Left ventricle myocardium inferior (tissue), 1 donor: ENCODE measurements at regions not wholly inside any gene's neighbourhood (a gene's known extent, or its start where the extent isn't known, plus 50 kb on each side); places are given as distances from the start of the nearest gene placed in this dataset.

Experiments
- DNase-seq: peaks from one replicate; pipeline ENCODE4 v3.0.0-alpha.2; 2020
- H3K27ac ChIP-seq: fragments of 200-600 bp; replicated peaks from 2 replicates; pipeline ENCODE4 v1.8.0; 2021
- H3K27me3 ChIP-seq: fragments of 200-600 bp; 2 replicates; pipeline ENCODE4 v1.8.0; 2021; ENCODE audit warnings: low read depth
- H3K36me3 ChIP-seq: fragments of 200-600 bp; 2 replicates; pipeline ENCODE4 v1.8.0; 2021
- H3K4me1 ChIP-seq: fragments of 200-600 bp; 2 replicates; pipeline ENCODE4 v1.8.0; 2021
- H3K4me3 ChIP-seq: fragments of 200-600 bp; 2 replicates; pipeline ENCODE4 v1.8.0; 2021; ENCODE audit warnings: mild to moderate bottlenecking, moderate library complexity
- H3K9me3 ChIP-seq: fragments of 200-600 bp; replicated peaks from 2 replicates; pipeline ENCODE4 v1.8.0; 2021
- intact Hi-C: fragments of 100-400 bp; cut with micrococcal nuclease; formaldehyde crosslinking; loops from one replicate; pipeline ENCODE4 v1.11.0; 2022
- TF ChIP-seq, protein P1 (sequence below): fragments of 200-600 bp; IDR thresholded peaks from 2 replicates; pipeline ENCODE4 v1.8.0; 2021; ENCODE audit warnings: antibody characterized with exemption, mild to moderate bottlenecking, borderline replicate concordance
- donor health status: DM: no; HTN: yes; CAD: no; lungs with severe emphysema.

DNA sequence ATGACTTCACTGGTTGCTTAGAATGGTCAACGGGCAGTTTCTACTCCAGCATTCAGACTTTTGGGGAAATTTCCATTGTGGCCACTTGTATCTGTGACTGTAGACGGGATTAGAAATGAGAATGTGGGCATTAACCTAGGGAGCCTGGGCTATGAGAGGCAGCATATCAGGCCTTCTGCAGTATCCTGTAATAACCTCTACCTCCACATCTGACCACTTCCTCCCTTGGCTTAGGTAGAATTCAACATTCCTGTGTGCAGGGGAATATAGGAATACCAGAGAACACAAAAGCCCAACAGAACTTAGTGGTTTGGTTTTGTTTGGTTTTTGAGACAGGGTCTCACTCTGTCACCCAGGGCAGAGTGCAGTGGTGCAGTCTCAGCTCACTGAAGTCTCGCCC lies 76.4 kb upstream of the HOXC13 start:
- no peaks in the 10 kb centered on the region for H3K4me1 ChIP-seq
- no peaks in the 10 kb centered on the region for H3K9me3 ChIP-seq
- intact Hi-C loops, result no loop called here
- H3K27me3 ChIP-seq, result peaks cover 71% of the 10 kb centered on the region
- no peak for DNase-seq
- TF ChIP-seq, protein P1, sequence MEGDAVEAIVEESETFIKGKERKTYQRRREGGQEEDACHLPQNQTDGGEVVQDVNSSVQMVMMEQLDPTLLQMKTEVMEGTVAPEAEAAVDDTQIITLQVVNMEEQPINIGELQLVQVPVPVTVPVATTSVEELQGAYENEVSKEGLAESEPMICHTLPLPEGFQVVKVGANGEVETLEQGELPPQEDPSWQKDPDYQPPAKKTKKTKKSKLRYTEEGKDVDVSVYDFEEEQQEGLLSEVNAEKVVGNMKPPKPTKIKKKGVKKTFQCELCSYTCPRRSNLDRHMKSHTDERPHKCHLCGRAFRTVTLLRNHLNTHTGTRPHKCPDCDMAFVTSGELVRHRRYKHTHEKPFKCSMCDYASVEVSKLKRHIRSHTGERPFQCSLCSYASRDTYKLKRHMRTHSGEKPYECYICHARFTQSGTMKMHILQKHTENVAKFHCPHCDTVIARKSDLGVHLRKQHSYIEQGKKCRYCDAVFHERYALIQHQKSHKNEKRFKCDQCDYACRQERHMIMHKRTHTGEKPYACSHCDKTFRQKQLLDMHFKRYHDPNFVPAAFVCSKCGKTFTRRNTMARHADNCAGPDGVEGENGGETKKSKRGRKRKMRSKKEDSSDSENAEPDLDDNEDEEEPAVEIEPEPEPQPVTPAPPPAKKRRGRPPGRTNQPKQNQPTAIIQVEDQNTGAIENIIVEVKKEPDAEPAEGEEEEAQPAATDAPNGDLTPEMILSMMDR, result no peak
- no peaks in the 10 kb centered on the region for H3K36me3 ChIP-seq
- H3K27ac ChIP-seq, result no peak overlapping the region
- no peak overlapping the region for H3K4me3 ChIP-seq

DNA sequence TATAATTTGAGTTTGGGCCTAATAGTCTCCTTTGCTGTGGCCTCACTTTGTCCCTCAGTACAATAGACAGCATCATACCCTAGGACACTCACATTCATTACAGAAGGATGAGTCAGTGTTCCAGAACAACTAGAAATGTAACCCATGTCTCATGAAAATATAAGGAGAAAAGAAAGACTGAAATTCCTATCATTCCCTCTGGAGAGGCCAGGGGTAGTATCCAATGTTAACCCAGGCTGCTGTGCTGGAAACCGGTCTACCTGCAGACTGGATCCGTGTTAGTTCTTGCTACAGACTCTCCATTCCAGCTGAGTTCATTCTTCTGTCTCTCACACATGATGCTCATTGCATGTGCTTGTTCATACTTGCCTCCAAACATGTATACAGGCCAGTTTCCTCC lies 75.8 kb upstream of the HOXC13 start:
- Histone ChIP-seq H3K4me1 (no peaks in the 10 kb centered on the region), H3K27ac (no peak overlapping the region), H3K27me3 (peaks cover 77% of the 10 kb centered on the region), H3K4me3 (no peak overlapping the region), H3K36me3 (no peaks in the 10 kb centered on the region), H3K9me3 (no peaks in the 10 kb centered on the region)
- intact Hi-C loops, result no loop called here
- no peak for DNase-seq
- TF ChIP-seq, protein P1, result no peak

DNA sequence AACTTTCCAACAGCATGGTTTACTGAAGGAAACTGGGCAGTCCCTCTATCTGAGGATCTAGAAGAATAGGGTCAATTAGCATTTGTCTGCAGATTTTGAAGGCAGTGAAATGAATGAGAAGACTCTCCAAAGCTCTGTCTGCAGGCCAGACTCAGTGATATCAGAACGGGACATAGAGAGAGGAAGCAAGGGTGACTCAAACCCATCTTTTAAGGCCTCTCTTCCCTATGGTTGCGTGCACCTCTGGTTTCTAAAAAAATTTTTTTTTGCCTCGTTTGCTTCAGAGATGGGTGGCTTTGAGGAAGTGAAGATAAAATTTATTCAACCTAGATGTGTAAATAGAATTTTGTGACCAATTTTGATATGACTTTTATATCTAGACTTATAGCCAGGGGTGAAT lies 71.9 kb upstream of the HOXC13 start:
- Histone ChIP-seq H3K4me1 (no peaks in the 10 kb centered on the region), H3K9me3 (no peaks in the 10 kb centered on the region), H3K27me3 (peaks cover 86% of the 10 kb centered on the region), H3K4me3 (no peak overlapping the region), H3K36me3 (no peaks in the 10 kb centered on the region), H3K27ac (no peak overlapping the region)
- DNase-seq, result no peak
- TF ChIP-seq, protein P1, result no peak
- intact Hi-C loops, result no loop called here

DNA sequence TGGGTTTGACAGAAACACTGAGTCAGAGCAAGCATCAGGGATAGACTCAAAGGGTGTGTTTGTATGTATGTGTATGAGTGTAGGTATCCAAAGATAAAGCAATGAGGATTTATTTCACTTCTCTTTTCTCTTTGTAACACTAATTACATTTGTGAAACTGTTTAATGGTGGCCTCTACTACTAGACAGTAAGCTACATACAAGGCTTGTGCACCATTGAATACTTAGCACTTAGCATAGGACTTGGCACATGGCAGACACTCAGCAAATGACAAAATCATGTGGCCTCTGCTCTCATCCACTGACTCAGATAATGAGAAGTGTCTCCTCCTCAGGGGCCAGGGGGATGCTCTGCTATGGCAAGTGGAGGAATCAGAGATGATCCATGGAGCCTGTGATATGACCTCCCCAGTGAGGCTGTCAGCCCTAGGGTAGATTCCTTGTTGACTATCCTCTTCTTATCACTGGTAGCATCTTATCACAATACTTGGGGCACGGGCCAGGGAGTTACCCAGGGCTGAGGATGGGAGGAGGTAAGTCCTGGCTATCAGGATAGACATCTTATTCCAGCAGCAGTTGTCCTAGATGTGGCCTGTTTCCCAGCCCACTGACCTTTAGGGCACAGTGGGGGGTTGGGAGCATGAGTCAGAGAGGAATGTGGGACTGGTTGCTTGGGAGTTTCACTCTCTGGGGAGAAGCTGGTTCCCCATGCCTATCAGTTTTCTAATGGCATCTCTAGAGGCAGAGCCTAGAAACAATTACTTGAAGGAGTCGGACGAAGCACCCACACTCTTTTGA lies 71.2 kb upstream of the HOXC13 start:
- H3K9me3 ChIP-seq, result no peaks in the 10 kb centered on the region
- H3K27me3 ChIP-seq, result peaks cover 86% of the 10 kb centered on the region
- TF ChIP-seq, protein P1, result no peak

DNA sequence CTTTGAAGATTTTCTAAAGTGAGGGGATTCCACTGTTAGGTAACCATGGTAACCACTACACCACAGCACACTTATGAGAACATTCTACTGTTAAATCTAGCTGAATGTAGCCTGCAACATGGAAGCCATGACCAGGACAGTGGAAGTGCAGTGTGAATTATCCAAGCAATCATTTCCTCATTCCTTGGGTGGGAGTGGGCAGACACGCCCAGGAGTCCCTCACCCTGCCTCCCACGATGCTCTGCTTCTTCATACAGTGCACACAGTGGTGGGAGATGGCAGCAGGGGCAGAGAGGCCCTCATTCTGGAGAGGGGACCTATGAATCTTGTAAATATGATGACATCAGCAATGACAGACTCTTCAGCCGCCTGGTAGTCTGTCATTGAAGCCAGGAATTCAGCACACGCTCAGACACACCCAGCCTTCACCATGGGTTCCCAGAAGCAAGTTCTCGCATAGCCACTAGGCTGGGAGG lies 70.1 kb upstream of the HOXC13 start:
- H3K27me3 ChIP-seq, result peaks cover 89% of the 10 kb centered on the region
- intact Hi-C loops, result no loop called here

More for the DNA sequence above, 71.2 kb upstream of the HOXC13 start:
- Histone ChIP-seq H3K36me3 (no peaks in the 10 kb centered on the region), H3K27ac (no peak overlapping the region), H3K4me3 (no peak overlapping the region), H3K4me1 (no peaks in the 10 kb centered on the region)
- intact Hi-C loops, result no loop called here
- no peak for DNase-seq

More for the DNA sequence above, 70.1 kb upstream of the HOXC13 start:
- Histone ChIP-seq H3K9me3 (no peaks in the 10 kb centered on the region), H3K4me3 (no peak overlapping the region), H3K4me1 (no peaks in the 10 kb centered on the region), H3K27ac (no peak overlapping the region), H3K36me3 (no peaks in the 10 kb centered on the region)
- DNase-seq, result no peak
- TF ChIP-seq, protein P1, result no peak
